ENCODE measurements at regions not wholly inside any gene's neighbourhood (a gene's known extent, or its start where the extent isn't known, plus 50 kb on each side); places are given as distances from the start of the nearest gene placed in this dataset.

GRCh38 chr12:118590406-118591150, 214.2 kb downstream of the SUDS3 start:
- intact Hi-C loops (cut with DNase I), result no loop called here

GRCh38 chr12:118603610-118604361, 227.4 kb downstream of the SUDS3 start:
- Histone ChIP-seq H3K4me1 (peaks cover 0 to 7% (median 0%) of the 10 kb centered on the region in 4 donors), H3K27ac (no peak overlapping the region), H3K4me3 (no peak overlapping the region), H3K9me3 (no peaks in the 10 kb centered on the region), H3K27me3 (no peaks in the 10 kb centered on the region), H3K36me3 (no peaks in the 10 kb centered on the region)
- TF ChIP-seq POLR2AphosphoS5 (IDR thresholded peaks at IDR 0.05) (no peak), EP300 (IDR thresholded peaks at IDR 0.05) (no peak), CTCF (IDR thresholded peaks at IDR 0.05) (no peak), POLR2A (IDR thresholded peaks at IDR 0.05) (no peak)
- intact Hi-C loops (cut with DNase I), result loop anchor here (10.0 kb wide), 1 partner anchor 199 kb away; no protein-coding TSS in a partner anchor
- DNase-seq, result no peak
- 45 to 56% methylated on average over 3 of the region's 3 CpGs for WGBS, 2 donors

More at GRCh38 chr12:118590406-118591150, 214.2 kb downstream of the SUDS3 start:
- Histone ChIP-seq H3K4me1 (no peaks in the 10 kb centered on the region), H3K36me3 (no peaks in the 10 kb centered on the region), H3K27ac (no peak overlapping the region), H3K27me3 (no peaks in the 10 kb centered on the region), H3K9me3 (peaks cover 0 to 2% (median 0%) of the 10 kb centered on the region in 4 donors), H3K4me3 (no peak overlapping the region)
- WGBS, 2 donors, result 27 to 75% methylated on average over 7 of the region's 7 CpGs
- DNase-seq, result no peak
- no peak for TF ChIP-seq CTCF (IDR thresholded peaks at IDR 0.05)
- TF ChIP-seq POLR2A (IDR thresholded peaks at IDR 0.05), result no peak
- no peak for TF ChIP-seq POLR2AphosphoS5 (IDR thresholded peaks at IDR 0.05)
- TF ChIP-seq EP300 (IDR thresholded peaks at IDR 0.05), result no peak

- no peak for TF ChIP-seq EP300 (IDR thresholded peaks at IDR 0.05)
- TF ChIP-seq POLR2AphosphoS5 (IDR thresholded peaks at IDR 0.05), result no peak
- TF ChIP-seq POLR2A (IDR thresholded peaks at IDR 0.05), result no peak
- no peak for TF ChIP-seq CTCF (IDR thresholded peaks at IDR 0.05)
- Histone ChIP-seq H3K36me3 (no peaks in the 10 kb centered on the region), H3K27me3 (no peaks in the 10 kb centered on the region), H3K4me3 (no peak overlapping the region), H3K4me1 (peaks cover 0 to 7% (median 0%) of the 10 kb centered on the region in 4 donors), H3K9me3 (no peaks in the 10 kb centered on the region), H3K27ac (no peak overlapping the region)
- intact Hi-C loops (cut with DNase I), result loop anchor here (10.0 kb wide), 1 partner anchor 202 kb away; no protein-coding TSS in a partner anchor
- peak; percentile 72 for DNase-seq
- 83 to 87% methylated on average over 8 of the region's 8 CpGs for WGBS, 2 donors
Measured at GRCh38 chr12:118606690-118607089, 230.3 kb downstream of the SUDS3 start.

GRCh38 chr12:118607831-118608230, 231.5 kb downstream of the SUDS3 start:
- H3K9me3 ChIP-seq, result no peaks in the 10 kb centered on the region
- TF ChIP-seq CTCF (IDR thresholded peaks at IDR 0.05) (no peak), POLR2AphosphoS5 (IDR thresholded peaks at IDR 0.05) (no peak), POLR2A (IDR thresholded peaks at IDR 0.05) (no peak), EP300 (IDR thresholded peaks at IDR 0.05) (no peak)
- intact Hi-C loops (cut with DNase I), result loop anchor here (10.0 kb wide), 1 partner anchor 203 kb away; no protein-coding TSS in a partner anchor
- H3K36me3 ChIP-seq, result no peaks in the 10 kb centered on the region
- H3K4me3 ChIP-seq, result no peak overlapping the region
- WGBS, 2 donors, result 93 to 95% methylated on average over 3 of the region's 3 CpGs
- H3K4me1 ChIP-seq, result peaks cover 0 to 7% (median 0%) of the 10 kb centered on the region in 4 donors
- DNase-seq, result no peak
- no peak overlapping the region for H3K27ac ChIP-seq
- no peaks in the 10 kb centered on the region for H3K27me3 ChIP-seq

Measured in sigmoid colon (tissue), 6 donors.